Glutamatergic neuron (in vitro differentiated cells): ENCODE measurements at regions not wholly inside any gene's neighbourhood (a gene's known extent, or its start where the extent isn't known, plus 50 kb on each side); places are given as distances from the start of the nearest gene placed in this dataset.

ENCODE experiments used
- DNase-seq: peaks from one replicate; pipeline ENCODE4 v3.0.0; 2022
- H3K27ac Mint-ChIP-seq: one replicate; pipeline ENCODE4 v1.8.0; 2020; ENCODE audit warnings: mild to moderate bottlenecking, mixed read lengths, inconsistent platforms; ENCODE audit not compliant: unreplicated experiment
- H3K27me3 Mint-ChIP-seq: one replicate; pipeline ENCODE4 v1.8.0; 2020; ENCODE audit warnings: mild to moderate bottlenecking, moderate library complexity, mixed read lengths, inconsistent platforms; ENCODE audit not compliant: unreplicated experiment
- H3K36me3 Mint-ChIP-seq: one replicate; pipeline ENCODE4 v1.8.0; 2020; ENCODE audit warnings: mild to moderate bottlenecking, mixed read lengths, inconsistent platforms; ENCODE audit not compliant: unreplicated experiment
- H3K4me1 Mint-ChIP-seq: one replicate; pipeline ENCODE4 v1.8.0; 2020; ENCODE audit warnings: mild to moderate bottlenecking, low read depth, mixed read lengths, inconsistent platforms; ENCODE audit not compliant: unreplicated experiment
- H3K4me3 Mint-ChIP-seq: one replicate; pipeline ENCODE4 v1.8.0; 2020; ENCODE audit warnings: mild to moderate bottlenecking, mixed read lengths, inconsistent platforms; ENCODE audit not compliant: unreplicated experiment
- H3K9me3 Mint-ChIP-seq: one replicate; pipeline ENCODE4 v1.8.0; 2020; ENCODE audit warnings: mild to moderate bottlenecking, moderate library complexity, mixed read lengths, inconsistent platforms; ENCODE audit not compliant: unreplicated experiment
- CTCF ChIP-seq: fragments of 200-600 bp; sonication (generic); IDR thresholded peaks from one replicate; pipeline ENCODE4 v1.5.0; 2021; ENCODE audit not compliant: partially characterized antibody, unreplicated experiment

- H3K9me3 Mint-ChIP-seq = peaks cover 2% of the 10 kb centered on the region
- H3K4me1 Mint-ChIP-seq = peaks cover 3% of the 10 kb centered on the region
- no peak overlapping the region for H3K4me3 Mint-ChIP-seq
- no peak overlapping the region for H3K27ac Mint-ChIP-seq
- DNase-seq = no peak
- H3K27me3 Mint-ChIP-seq = peaks cover 4% of the 10 kb centered on the region
- TF ChIP-seq CTCF = no peak
- no peaks in the 10 kb centered on the region for H3K36me3 Mint-ChIP-seq
These were observed 574.3 kb upstream of the DIPK2B start for GRCh38 chrX:45774961-45775360.

GRCh38 chrX:45773572-45773971 lies 572.9 kb upstream of the DIPK2B start:
- peaks cover 3% of the 10 kb centered on the region for H3K4me1 Mint-ChIP-seq
- no peak overlapping the region for H3K27ac Mint-ChIP-seq
- no peaks in the 10 kb centered on the region for H3K36me3 Mint-ChIP-seq
- no peak overlapping the region for H3K4me3 Mint-ChIP-seq
- TF ChIP-seq CTCF = no peak
- DNase-seq = no peak
- H3K9me3 Mint-ChIP-seq = peaks cover 2% of the 10 kb centered on the region
- H3K27me3 Mint-ChIP-seq = peaks cover 2% of the 10 kb centered on the region

- Mint-ChIP-seq H3K4me3 (no peak overlapping the region), H3K36me3 (no peaks in the 10 kb centered on the region), H3K4me1 (peaks cover 3% of the 10 kb centered on the region), H3K9me3 (peaks cover 2% of the 10 kb centered on the region), H3K27me3 (peaks cover 2% of the 10 kb centered on the region), H3K27ac (no peak overlapping the region)
- DNase-seq = no peak
- no peak for TF ChIP-seq CTCF
These were observed 571.1 kb upstream of the DIPK2B start for GRCh38 chrX:45771560-45772340.

- peaks cover 2% of the 10 kb centered on the region for H3K9me3 Mint-ChIP-seq
- H3K27me3 Mint-ChIP-seq = peaks cover 2% of the 10 kb centered on the region
- H3K36me3 Mint-ChIP-seq = no peaks in the 10 kb centered on the region
- peaks cover 3% of the 10 kb centered on the region for H3K4me1 Mint-ChIP-seq
- TF ChIP-seq CTCF = no peak
- H3K27ac Mint-ChIP-seq = no peak overlapping the region
- DNase-seq = no peak
- no peak overlapping the region for H3K4me3 Mint-ChIP-seq
These were observed 570.4 kb upstream of the DIPK2B start for GRCh38 chrX:45771114-45771513.

GRCh38 chrX:45769761-45770582 lies 569.3 kb upstream of the DIPK2B start:
- TF ChIP-seq CTCF = no peak
- peaks cover 3% of the 10 kb centered on the region for H3K4me1 Mint-ChIP-seq
- no peak overlapping the region for H3K4me3 Mint-ChIP-seq
- no peak overlapping the region for H3K27ac Mint-ChIP-seq
- H3K27me3 Mint-ChIP-seq = peaks cover 2% of the 10 kb centered on the region
- peaks cover 2% of the 10 kb centered on the region for H3K9me3 Mint-ChIP-seq
- H3K36me3 Mint-ChIP-seq = no peaks in the 10 kb centered on the region
- no peak for DNase-seq
